ENCODE measurements at regions not wholly inside any gene's neighbourhood (a gene's known extent, or its start where the extent isn't known, plus 50 kb on each side); places are given as distances from the start of the nearest gene placed in this dataset.

DNA sequence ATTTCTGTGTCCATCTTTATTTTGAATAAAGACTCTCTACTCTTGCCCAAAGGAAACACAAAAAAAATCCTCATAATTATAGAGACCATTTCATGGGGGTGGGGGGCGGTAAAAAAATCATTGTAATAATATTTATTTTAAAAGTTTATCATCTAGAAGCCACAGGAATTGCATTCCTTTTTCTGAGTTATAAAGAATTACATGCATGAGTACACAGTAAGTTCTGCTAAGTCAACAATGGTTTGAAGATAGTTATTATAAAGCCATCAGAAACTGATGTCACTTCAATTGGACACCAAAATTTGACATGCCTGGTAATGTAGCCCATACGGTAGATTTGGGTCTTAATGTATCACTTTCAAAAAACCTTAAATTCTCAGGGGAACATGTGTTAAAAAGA, 478.1 kb upstream of the NR5A2 start:
- TF ChIP-seq, protein P1, sequence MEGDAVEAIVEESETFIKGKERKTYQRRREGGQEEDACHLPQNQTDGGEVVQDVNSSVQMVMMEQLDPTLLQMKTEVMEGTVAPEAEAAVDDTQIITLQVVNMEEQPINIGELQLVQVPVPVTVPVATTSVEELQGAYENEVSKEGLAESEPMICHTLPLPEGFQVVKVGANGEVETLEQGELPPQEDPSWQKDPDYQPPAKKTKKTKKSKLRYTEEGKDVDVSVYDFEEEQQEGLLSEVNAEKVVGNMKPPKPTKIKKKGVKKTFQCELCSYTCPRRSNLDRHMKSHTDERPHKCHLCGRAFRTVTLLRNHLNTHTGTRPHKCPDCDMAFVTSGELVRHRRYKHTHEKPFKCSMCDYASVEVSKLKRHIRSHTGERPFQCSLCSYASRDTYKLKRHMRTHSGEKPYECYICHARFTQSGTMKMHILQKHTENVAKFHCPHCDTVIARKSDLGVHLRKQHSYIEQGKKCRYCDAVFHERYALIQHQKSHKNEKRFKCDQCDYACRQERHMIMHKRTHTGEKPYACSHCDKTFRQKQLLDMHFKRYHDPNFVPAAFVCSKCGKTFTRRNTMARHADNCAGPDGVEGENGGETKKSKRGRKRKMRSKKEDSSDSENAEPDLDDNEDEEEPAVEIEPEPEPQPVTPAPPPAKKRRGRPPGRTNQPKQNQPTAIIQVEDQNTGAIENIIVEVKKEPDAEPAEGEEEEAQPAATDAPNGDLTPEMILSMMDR (IDR thresholded peaks at IDR 0.05) = no peak

DNA sequence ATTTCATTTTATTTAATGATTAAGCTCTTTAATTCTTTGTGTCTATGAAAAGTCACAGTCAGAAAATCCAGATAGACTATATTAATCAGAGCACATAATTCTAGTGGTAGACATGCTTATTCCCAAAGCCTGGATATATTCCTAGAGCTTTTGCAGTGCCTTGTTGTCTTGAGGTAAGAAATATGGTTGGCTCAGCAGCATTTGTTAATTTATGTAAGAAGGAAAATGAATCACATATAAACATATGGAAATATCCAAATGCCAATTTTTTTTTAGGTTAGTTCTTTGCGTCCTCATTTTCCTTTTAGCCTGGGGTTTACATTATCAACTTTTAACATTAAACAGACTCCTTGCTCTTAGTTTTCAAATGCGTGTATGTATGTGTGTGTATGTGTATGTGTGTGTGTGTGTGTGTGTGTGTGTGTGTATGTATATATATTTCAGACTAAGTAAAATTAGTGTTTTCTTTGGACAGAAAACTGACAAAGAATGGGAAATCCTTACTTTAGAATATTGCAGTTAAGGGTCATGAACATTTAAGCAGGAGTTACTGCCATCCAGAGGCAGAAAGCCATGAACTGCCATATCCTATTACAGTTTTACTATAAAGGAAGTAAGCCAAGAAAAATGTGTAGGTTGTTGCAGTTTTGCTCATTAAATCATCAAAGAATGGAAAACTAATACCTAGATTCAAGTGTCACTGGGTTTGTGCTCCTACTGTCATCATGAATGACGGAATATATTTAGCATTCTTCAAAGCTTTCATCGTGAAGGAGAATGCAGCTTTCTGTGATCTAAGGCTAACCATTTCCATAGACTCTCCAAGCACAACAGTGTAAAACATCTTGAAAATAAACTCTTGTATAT, 477.1 kb upstream of the NR5A2 start:
- no peak overlapping the region for H3K27ac ChIP-seq
- H3K4me1 ChIP-seq = no peaks in the 10 kb centered on the region
- no peaks in the 10 kb centered on the region for H3K36me3 ChIP-seq
- no peak overlapping the region for H3K4me3 ChIP-seq
- H3K27me3 ChIP-seq = no peaks in the 10 kb centered on the region
- TF ChIP-seq, protein P1 (IDR thresholded peaks at IDR 0.05) = no peak
- no peak for TF ChIP-seq EP300 (IDR thresholded peaks at IDR 0.05)
- no peaks in the 10 kb centered on the region for H3K9me3 ChIP-seq
- no peak for DNase-seq (ENCODE audit: low spot score in 2 of 2)
- WGBS = 44% methylated on average over 4 of the region's 4 CpGs

More for the DNA sequence above, 478.1 kb upstream of the NR5A2 start:
- DNase-seq (ENCODE audit: low spot score in 2 of 2) = no peak
- no peaks in the 10 kb centered on the region for H3K4me1 ChIP-seq
- H3K36me3 ChIP-seq = no peaks in the 10 kb centered on the region
- no peak overlapping the region for H3K27ac ChIP-seq
- no peak overlapping the region for H3K4me3 ChIP-seq
- WGBS = 83% methylated on average over 2 of the region's 2 CpGs
- H3K9me3 ChIP-seq = no peaks in the 10 kb centered on the region
- H3K27me3 ChIP-seq = no peaks in the 10 kb centered on the region

DNA sequence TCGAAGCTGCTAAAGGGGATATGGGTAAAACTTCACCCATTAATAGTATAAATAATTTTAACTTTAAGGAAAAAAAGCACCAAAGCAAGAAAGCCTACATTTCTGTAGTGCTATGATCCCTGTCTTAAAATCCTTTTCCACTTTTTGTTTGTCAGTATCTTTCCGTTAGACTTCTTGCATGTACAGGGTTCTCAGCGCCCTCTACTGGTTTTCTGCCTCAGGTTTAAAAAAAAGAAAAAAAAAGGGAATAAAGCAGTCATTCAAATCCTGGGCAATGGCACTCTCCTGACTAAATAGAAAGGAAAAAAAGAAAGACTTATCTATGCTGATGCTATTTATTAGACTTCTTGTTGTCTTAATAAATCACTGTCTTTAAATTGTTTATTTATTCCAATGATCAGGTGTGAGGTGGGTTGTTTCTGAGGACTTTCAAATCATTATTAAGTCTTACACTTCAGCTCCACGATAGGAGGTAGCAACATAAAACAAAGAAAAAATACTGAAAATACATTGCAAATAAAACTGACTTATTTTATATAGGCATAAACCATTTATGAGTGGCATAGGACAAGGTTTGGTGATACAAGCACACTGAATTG, 475.4 kb upstream of the NR5A2 start:
- TF ChIP-seq, protein P1 (IDR thresholded peaks at IDR 0.05) = peak; percentile 23 to 29
- no peak for TF ChIP-seq EP300 (IDR thresholded peaks at IDR 0.05)
- TF ChIP-seq POLR2AphosphoS5 (IDR thresholded peaks at IDR 0.05) = no peak
- no peak for TF ChIP-seq POLR2A (IDR thresholded peaks at IDR 0.05)
- no peak for DNase-seq (ENCODE audit: low spot score in 2 of 2)
- no peak overlapping the region for H3K4me3 ChIP-seq
- H3K27me3 ChIP-seq = no peaks in the 10 kb centered on the region
- 43% methylated on average over 4 of the region's 4 CpGs for WGBS
- H3K4me1 ChIP-seq = no peaks in the 10 kb centered on the region
- no peaks in the 10 kb centered on the region for H3K36me3 ChIP-seq
- H3K9me3 ChIP-seq = no peaks in the 10 kb centered on the region
- H3K27ac ChIP-seq = no peak overlapping the region

DNA sequence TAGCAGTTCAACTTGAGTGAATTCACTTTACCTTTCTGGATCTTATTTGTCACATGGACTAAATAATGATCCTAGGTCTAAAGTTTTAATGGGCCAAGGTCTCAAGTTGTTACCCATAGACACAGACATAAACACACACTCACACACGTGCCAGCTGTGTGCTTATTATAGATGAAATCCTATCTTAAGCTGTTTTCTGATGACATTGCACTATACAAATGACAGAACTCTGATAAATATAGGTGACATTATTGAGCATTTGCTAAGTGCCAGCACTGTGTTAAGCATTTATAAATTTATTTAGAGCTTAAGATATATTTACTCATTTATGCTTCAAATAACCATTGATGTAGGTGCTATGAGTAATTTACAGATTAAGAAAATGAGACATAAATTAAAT, 474.4 kb upstream of the NR5A2 start:
- no peak overlapping the region for H3K27ac ChIP-seq
- 58% methylated on average over 1 of the region's 1 CpG for WGBS
- no peaks in the 10 kb centered on the region for H3K4me1 ChIP-seq
- no peak for TF ChIP-seq POLR2AphosphoS5 (IDR thresholded peaks at IDR 0.05)
- TF ChIP-seq, protein P1 (IDR thresholded peaks at IDR 0.05) = no peak
- TF ChIP-seq EP300 (IDR thresholded peaks at IDR 0.05) = no peak
- no peak for TF ChIP-seq POLR2A (IDR thresholded peaks at IDR 0.05)
- no peak for DNase-seq (ENCODE audit: low spot score in 2 of 2)
- H3K27me3 ChIP-seq = no peaks in the 10 kb centered on the region
- no peaks in the 10 kb centered on the region for H3K9me3 ChIP-seq
- H3K36me3 ChIP-seq = no peaks in the 10 kb centered on the region
- H3K4me3 ChIP-seq = no peak overlapping the region

DNA sequence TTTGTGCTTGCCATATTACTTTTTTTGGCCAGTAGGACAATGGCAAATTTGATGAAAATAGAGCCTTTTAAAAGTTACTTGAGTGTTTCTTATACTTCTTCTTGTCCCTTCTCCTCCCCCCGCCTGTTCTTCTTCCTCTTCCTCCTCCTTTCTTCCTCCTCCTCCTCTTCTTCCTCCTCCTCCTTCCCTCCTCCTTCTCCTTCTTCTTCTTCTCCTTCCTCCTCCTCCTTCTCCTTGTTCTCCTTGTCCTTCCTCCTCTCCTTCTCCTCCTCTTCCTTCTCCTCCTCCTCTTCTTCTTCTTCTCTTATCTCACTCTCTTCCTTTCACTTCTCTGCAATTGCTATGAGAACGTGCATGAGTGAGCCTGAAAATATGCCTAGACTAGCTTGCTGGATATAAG, 466.2 kb upstream of the NR5A2 start:
- TF ChIP-seq POLR2A (IDR thresholded peaks at IDR 0.05) = no peak
- no peak for TF ChIP-seq EP300 (IDR thresholded peaks at IDR 0.05)
- TF ChIP-seq, protein P1 (IDR thresholded peaks at IDR 0.05) = no peak
- no peak for TF ChIP-seq POLR2AphosphoS5 (IDR thresholded peaks at IDR 0.05)
- Histone ChIP-seq H3K36me3 (no peaks in the 10 kb centered on the region), H3K9me3 (no peaks in the 10 kb centered on the region), H3K27ac (no peak overlapping the region), H3K4me3 (no peak overlapping the region), H3K27me3 (no peaks in the 10 kb centered on the region), H3K4me1 (no peaks in the 10 kb centered on the region)
- DNase-seq (ENCODE audit: low spot score in 2 of 2) = no peak
- 61% methylated on average over 2 of the region's 2 CpGs for whole genome bisulfite sequencing

Data from suprapubic skin (tissue), 4 donors.